HEK293T (cell line): ENCODE measurements at regions not wholly inside any gene's neighbourhood (a gene's known extent, or its start where the extent isn't known, plus 50 kb on each side); places are given as distances from the start of the nearest gene placed in this dataset.

ENCODE experiments used
- BHLHE40 ChIP-seq: fragments of 450-650 bp; IDR thresholded peaks from 2 replicates; pipeline ENCODE4 v1.6.1; 2016; ENCODE audit warnings: mild to moderate bottlenecking, moderate library complexity, borderline replicate concordance
- HDGF ChIP-seq: fragments of 450-650 bp; IDR thresholded peaks from 2 replicates; pipeline ENCODE4 v1.6.1; 2017; ENCODE audit warnings: antibody characterized with exemption, borderline replicate concordance
- L3MBTL2 ChIP-seq: fragments of 450-650 bp; conservative IDR thresholded peaks from 2 replicates; pipeline ENCODE4 v1.6.1; 2016; ENCODE audit warnings: mild to moderate bottlenecking
- LEF1 ChIP-seq: fragments of 450-650 bp; IDR thresholded peaks from 2 replicates; pipeline ENCODE4 v1.6.1; 2017; ENCODE audit warnings: mild to moderate bottlenecking, borderline replicate concordance
- SP1 ChIP-seq: fragments of 450-650 bp; IDR thresholded peaks from 2 replicates; pipeline ENCODE4 v1.6.1; 2017
- ZNF384 ChIP-seq: fragments of 450-650 bp; IDR thresholded peaks from 2 replicates; pipeline ENCODE4 v1.6.1; 2016

DNA sequence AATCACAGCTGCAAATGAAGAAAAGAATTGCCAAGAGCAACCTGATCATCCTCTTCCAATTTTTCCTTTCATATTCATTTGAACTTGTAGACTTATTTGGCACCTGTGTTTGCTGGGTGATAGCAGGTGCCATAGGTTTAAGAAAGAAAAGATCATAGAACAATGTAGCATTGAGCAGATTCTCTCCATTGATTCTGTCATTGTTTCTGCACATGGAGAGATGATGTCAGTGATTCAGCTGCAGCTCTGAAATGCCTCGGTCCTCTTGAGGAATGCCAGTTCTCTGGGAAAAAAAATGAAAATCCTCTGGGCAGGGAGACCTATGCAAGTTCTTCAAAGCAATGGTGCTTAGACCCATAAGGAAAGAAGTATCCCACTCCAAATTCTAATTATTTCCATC lies 418.1 kb upstream of the KLF4 start:
- TF ChIP-seq SP1 = no peak
- no peak for TF ChIP-seq LEF1
- TF ChIP-seq ZNF384 = no peak
- TF ChIP-seq L3MBTL2 = no peak
- no peak for TF ChIP-seq BHLHE40
- TF ChIP-seq HDGF = no peak
